HAP-1 (cell line): ENCODE measurements at regions not wholly inside any gene's neighbourhood (a gene's known extent, or its start where the extent isn't known, plus 50 kb on each side); places are given as distances from the start of the nearest gene placed in this dataset.

ENCODE experiments used
- DNase-seq, 2 experiments: peaks; one replicate each; pipeline ENCODE4 v3.0.0-alpha.2; 2016 to 2020; ENCODE audit warnings: low spot score in 2 of 2
- H3K27me3 ChIP-seq: fragments of 250-450 bp; sonication (Bioruptor Pico); 2 replicates; pipeline ENCODE4 v1.5.1; 2020; ENCODE audit warnings: low read depth, mild to moderate bottlenecking, moderate library complexity
- H3K36me3 ChIP-seq: fragments of 250-450 bp; sonication (Bioruptor Pico); replicated peaks from 2 replicates; pipeline ENCODE4 v1.5.1; 2020; ENCODE audit warnings: mild to moderate bottlenecking
- H3K4me1 ChIP-seq: fragments of 250-450 bp; sonication (Bioruptor Pico); 2 replicates; pipeline ENCODE4 v1.5.1; 2020; ENCODE audit warnings: mild to moderate bottlenecking
- H3K4me3 ChIP-seq: fragments of 250-450 bp; sonication (Bioruptor Pico); 2 replicates; pipeline ENCODE4 v1.5.1; 2020; ENCODE audit warnings: mild to moderate bottlenecking, moderate library complexity
- H3K9me3 ChIP-seq: fragments of 250-450 bp; sonication (Bioruptor Pico); 2 replicates; pipeline ENCODE4 v1.5.1; 2020; ENCODE audit warnings: mild to moderate bottlenecking, moderate library complexity
- in situ Hi-C: fragments of 300-500 bp; cut with MboI; formaldehyde crosslinking; loops from 3 replicates; pipeline ENCODE4 v1.14.3; 2020; ENCODE audit warnings: low sequenced_read_pairs, inconsistent platforms, mixed read lengths

GRCh38 chr13:97116754-97117153 is 105.4 kb upstream of the MBNL2 start:
- in situ Hi-C loops = no loop called here
- H3K36me3 ChIP-seq = no peaks in the 10 kb centered on the region
- no peaks in the 10 kb centered on the region for H3K9me3 ChIP-seq
- peaks cover 11% of the 10 kb centered on the region for H3K4me1 ChIP-seq
- H3K4me3 ChIP-seq = no peak overlapping the region
- peak; percentile 29 to 42 for DNase-seq
- H3K27me3 ChIP-seq = no peaks in the 10 kb centered on the region; the same call in 1 of the 2 replicates

GRCh38 chr13:97117388-97117910 is 104.7 kb upstream of the MBNL2 start:
- no peak overlapping the region for H3K4me3 ChIP-seq
- no peak for DNase-seq
- no peaks in the 10 kb centered on the region for H3K9me3 ChIP-seq
- in situ Hi-C loops = no loop called here
- no peaks in the 10 kb centered on the region; the same call in 1 of the 2 replicates for H3K27me3 ChIP-seq
- H3K36me3 ChIP-seq = no peaks in the 10 kb centered on the region
- H3K4me1 ChIP-seq = peaks cover 11% of the 10 kb centered on the region

GRCh38 chr13:97119943-97120342 is 102.2 kb upstream of the MBNL2 start:
- Histone ChIP-seq H3K4me3 (no peak overlapping the region), H3K36me3 (no peaks in the 10 kb centered on the region), H3K4me1 (peaks cover 11% of the 10 kb centered on the region), H3K27me3 (no peaks in the 10 kb centered on the region), H3K9me3 (no peaks in the 10 kb centered on the region)
- no peak for DNase-seq
- in situ Hi-C loops = loop anchor here (10.0 kb wide), 1 partner anchor 235 kb away; no protein-coding TSS in a partner anchor

- H3K9me3 ChIP-seq = no peaks in the 10 kb centered on the region
- in situ Hi-C loops = loop anchor here (10.0 kb wide), 1 partner anchor 234 kb away; no protein-coding TSS in a partner anchor
- no peaks in the 10 kb centered on the region for H3K27me3 ChIP-seq
- no peaks in the 10 kb centered on the region for H3K36me3 ChIP-seq
- H3K4me1 ChIP-seq = peaks cover 13% of the 10 kb centered on the region
- DNase-seq = no peak
- H3K4me3 ChIP-seq = no peak overlapping the region
Measured at GRCh38 chr13:97120346-97120745, 101.8 kb upstream of the MBNL2 start.

- no peak for DNase-seq
- Histone ChIP-seq H3K4me3 (no peak overlapping the region), H3K27me3 (no peaks in the 10 kb centered on the region), H3K36me3 (no peaks in the 10 kb centered on the region), H3K4me1 (peaks cover 19% of the 10 kb centered on the region), H3K9me3 (no peaks in the 10 kb centered on the region)
- in situ Hi-C loops = loop anchor here (10.0 kb wide), 1 partner anchor 234 kb away; no protein-coding TSS in a partner anchor
Measured at GRCh38 chr13:97120976-97121375, 101.2 kb upstream of the MBNL2 start.

GRCh38 chr13:97121894-97122293 is 100.2 kb upstream of the MBNL2 start:
- no peak for DNase-seq
- H3K27me3 ChIP-seq = no peaks in the 10 kb centered on the region
- no peak overlapping the region for H3K4me3 ChIP-seq
- no peaks in the 10 kb centered on the region for H3K36me3 ChIP-seq
- no peaks in the 10 kb centered on the region for H3K9me3 ChIP-seq
- peaks cover 12% of the 10 kb centered on the region for H3K4me1 ChIP-seq
- in situ Hi-C loops = loop anchor here (10.0 kb wide), 1 partner anchor 233 kb away; no protein-coding TSS in a partner anchor

- in situ Hi-C loops = loop anchor here (10.0 kb wide), 1 partner anchor 232 kb away; no protein-coding TSS in a partner anchor
- no peak overlapping the region for H3K4me3 ChIP-seq
Measured at GRCh38 chr13:97122381-97122996, 99.6 kb upstream of the MBNL2 start.

GRCh38 chr13:97124206-97124605 is 97.9 kb upstream of the MBNL2 start:
- in situ Hi-C loops = loop anchor here (10.0 kb wide), 1 partner anchor 231 kb away; no protein-coding TSS in a partner anchor

More at GRCh38 chr13:97122381-97122996, 99.6 kb upstream of the MBNL2 start:
- no peak for DNase-seq
- Histone ChIP-seq H3K4me1 (peaks cover 8% of the 10 kb centered on the region), H3K9me3 (no peaks in the 10 kb centered on the region), H3K27me3 (no peaks in the 10 kb centered on the region), H3K36me3 (no peaks in the 10 kb centered on the region)

GRCh38 chr13:97124915-97125809 is 97.0 kb upstream of the MBNL2 start:
- H3K4me3 ChIP-seq = no peak overlapping the region
- in situ Hi-C loops = loop anchor here (10.0 kb wide), 1 partner anchor 230 kb away; no protein-coding TSS in a partner anchor
- H3K27me3 ChIP-seq = no peaks in the 10 kb centered on the region
- peaks cover 8% of the 10 kb centered on the region for H3K4me1 ChIP-seq
- H3K36me3 ChIP-seq = no peaks in the 10 kb centered on the region
- peak; percentile 61 to 66 for DNase-seq
- H3K9me3 ChIP-seq = no peaks in the 10 kb centered on the region

More at GRCh38 chr13:97124206-97124605, 97.9 kb upstream of the MBNL2 start:
- H3K27me3 ChIP-seq = no peaks in the 10 kb centered on the region
- H3K36me3 ChIP-seq = no peaks in the 10 kb centered on the region
- H3K4me1 ChIP-seq = peaks cover 8% of the 10 kb centered on the region
- no peak overlapping the region for H3K4me3 ChIP-seq
- H3K9me3 ChIP-seq = no peaks in the 10 kb centered on the region
- no peak for DNase-seq

GRCh38 chr13:97125810-97126738 is 96.1 kb upstream of the MBNL2 start:
- no peak overlapping the region for H3K4me3 ChIP-seq
- H3K4me1 ChIP-seq = peaks cover 8% of the 10 kb centered on the region
- no peaks in the 10 kb centered on the region for H3K9me3 ChIP-seq
- no peaks in the 10 kb centered on the region for H3K27me3 ChIP-seq
- DNase-seq = no peak
- in situ Hi-C loops = loop anchor here (10.0 kb wide), 1 partner anchor 229 kb away; no protein-coding TSS in a partner anchor
- H3K36me3 ChIP-seq = no peaks in the 10 kb centered on the region

- peaks cover 8% of the 10 kb centered on the region for H3K4me1 ChIP-seq
- no peak for DNase-seq
- H3K9me3 ChIP-seq = no peaks in the 10 kb centered on the region
- H3K36me3 ChIP-seq = no peaks in the 10 kb centered on the region
- in situ Hi-C loops = loop anchor here (10.0 kb wide), 1 partner anchor 227 kb away; no protein-coding TSS in a partner anchor
- no peak overlapping the region for H3K4me3 ChIP-seq
- no peaks in the 10 kb centered on the region for H3K27me3 ChIP-seq
Measured at GRCh38 chr13:97127842-97128241, 94.3 kb upstream of the MBNL2 start.

- in situ Hi-C loops = no loop called here
- no peak overlapping the region for H3K4me3 ChIP-seq
- peaks cover 8% of the 10 kb centered on the region for H3K4me1 ChIP-seq
Measured at GRCh38 chr13:97130190-97130589, 91.9 kb upstream of the MBNL2 start.

GRCh38 chr13:97131447-97131846 is 90.7 kb upstream of the MBNL2 start:
- Histone ChIP-seq H3K4me3 (no peak overlapping the region), H3K36me3 (no peaks in the 10 kb centered on the region), H3K4me1 (no peaks in the 10 kb centered on the region), H3K9me3 (no peaks in the 10 kb centered on the region), H3K27me3 (no peaks in the 10 kb centered on the region)
- no peak for DNase-seq
- in situ Hi-C loops = no loop called here

More at GRCh38 chr13:97130190-97130589, 91.9 kb upstream of the MBNL2 start:
- Histone ChIP-seq H3K27me3 (no peaks in the 10 kb centered on the region), H3K9me3 (no peaks in the 10 kb centered on the region), H3K36me3 (no peaks in the 10 kb centered on the region)
- DNase-seq = no peak
